B cell (primary cell): ENCODE measurements at regions not wholly inside any gene's neighbourhood (a gene's known extent, or its start where the extent isn't known, plus 50 kb on each side); places are given as distances from the start of the nearest gene placed in this dataset.

Experiments
- EZH2 ChIP-seq: IDR thresholded peaks from 2 replicates; pipeline ENCODE4 v1.6.1; 2012; ENCODE audit warnings: borderline replicate concordance, low read depth, mild to moderate bottlenecking, moderate library complexity, low read length; ENCODE audit not compliant: insufficient read depth, poor library complexity, severe bottlenecking
- TF ChIP-seq, protein P1 (sequence below): fragments of 200-600 bp; IDR thresholded peaks from one replicate; pipeline ENCODE4 v1.8.0; 2022; ENCODE audit warnings: antibody characterized with exemption, mild to moderate bottlenecking

- no peak for TF ChIP-seq EZH2
- TF ChIP-seq, protein P1, sequence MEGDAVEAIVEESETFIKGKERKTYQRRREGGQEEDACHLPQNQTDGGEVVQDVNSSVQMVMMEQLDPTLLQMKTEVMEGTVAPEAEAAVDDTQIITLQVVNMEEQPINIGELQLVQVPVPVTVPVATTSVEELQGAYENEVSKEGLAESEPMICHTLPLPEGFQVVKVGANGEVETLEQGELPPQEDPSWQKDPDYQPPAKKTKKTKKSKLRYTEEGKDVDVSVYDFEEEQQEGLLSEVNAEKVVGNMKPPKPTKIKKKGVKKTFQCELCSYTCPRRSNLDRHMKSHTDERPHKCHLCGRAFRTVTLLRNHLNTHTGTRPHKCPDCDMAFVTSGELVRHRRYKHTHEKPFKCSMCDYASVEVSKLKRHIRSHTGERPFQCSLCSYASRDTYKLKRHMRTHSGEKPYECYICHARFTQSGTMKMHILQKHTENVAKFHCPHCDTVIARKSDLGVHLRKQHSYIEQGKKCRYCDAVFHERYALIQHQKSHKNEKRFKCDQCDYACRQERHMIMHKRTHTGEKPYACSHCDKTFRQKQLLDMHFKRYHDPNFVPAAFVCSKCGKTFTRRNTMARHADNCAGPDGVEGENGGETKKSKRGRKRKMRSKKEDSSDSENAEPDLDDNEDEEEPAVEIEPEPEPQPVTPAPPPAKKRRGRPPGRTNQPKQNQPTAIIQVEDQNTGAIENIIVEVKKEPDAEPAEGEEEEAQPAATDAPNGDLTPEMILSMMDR, result no peak
Measured at GRCh38 chr13:106302011-106302410, 233.5 kb downstream of the EFNB2 start.
